ENCODE measurements at regions not wholly inside any gene's neighbourhood (a gene's known extent, or its start where the extent isn't known, plus 50 kb on each side); places are given as distances from the start of the nearest gene placed in this dataset.

GRCh38 chr2:56713161-56713676 lies 529.4 kb downstream of the CCDC85A start:
- peak; percentile 96 for DNase-seq

GRCh38 chr2:56713978-56714377 lies 530.2 kb downstream of the CCDC85A start:
- peak; percentile 44 for DNase-seq

- DNase-seq = no peak
These were observed 530.6 kb downstream of the CCDC85A start for GRCh38 chr2:56714400-56714799.

- no peak for DNase-seq
These were observed 531.9 kb downstream of the CCDC85A start for GRCh38 chr2:56715683-56716082.

GRCh38 chr2:56718413-56718812 lies 534.6 kb downstream of the CCDC85A start:
- DNase-seq = no peak

GRCh38 chr2:56729212-56729611 lies 545.4 kb downstream of the CCDC85A start:
- DNase-seq = peak; percentile 38

GRCh38 chr2:56732946-56733345 lies 549.2 kb downstream of the CCDC85A start:
- no peak for DNase-seq

- DNase-seq = peak; percentile 40
These were observed 555.6 kb downstream of the CCDC85A start for GRCh38 chr2:56739413-56739812.

- DNase-seq = peak; percentile 95
These were observed 557.9 kb downstream of the CCDC85A start for GRCh38 chr2:56741601-56742102.

- DNase-seq = no peak
These were observed 560.0 kb downstream of the CCDC85A start for GRCh38 chr2:56743807-56744206.

- DNase-seq = peak; percentile 48
These were observed 565.5 kb downstream of the CCDC85A start for GRCh38 chr2:56749152-56749752.

GRCh38 chr2:56753182-56753581 lies 569.4 kb downstream of the CCDC85A start:
- no peak for DNase-seq

GRCh38 chr2:56754066-56754615 lies 570.4 kb downstream of the CCDC85A start:
- DNase-seq = no peak

- no peak for DNase-seq
These were observed 570.8 kb downstream of the CCDC85A start for GRCh38 chr2:56754627-56755026.

GRCh38 chr2:56757884-56758545 lies 574.2 kb downstream of the CCDC85A start:
- DNase-seq = peak; percentile 18

- DNase-seq = no peak
These were observed 579.9 kb downstream of the CCDC85A start for GRCh38 chr2:56763683-56764082.

- DNase-seq = no peak
These were observed 585.2 kb downstream of the CCDC85A start for GRCh38 chr2:56768973-56769372.

- peak; percentile 57 for DNase-seq
These were observed 586.7 kb downstream of the CCDC85A start for GRCh38 chr2:56770490-56770889.

- no peak for DNase-seq
These were observed 600.3 kb downstream of the CCDC85A start for GRCh38 chr2:56784046-56784445.

- DNase-seq = peak; percentile 4
These were observed 617.4 kb downstream of the CCDC85A start for GRCh38 chr2:56801214-56801613.

- DNase-seq = peak; percentile 64
These were observed 618.0 kb downstream of the CCDC85A start for GRCh38 chr2:56801770-56802169.

GRCh38 chr2:56803596-56803995 lies 619.8 kb downstream of the CCDC85A start:
- no peak for DNase-seq

- DNase-seq = no peak
These were observed 623.1 kb downstream of the CCDC85A start for GRCh38 chr2:56806924-56807323.

GRCh38 chr2:56807861-56808260 lies 624.1 kb downstream of the CCDC85A start:
- no peak for DNase-seq
